ENCODE measurements at regions not wholly inside any gene's neighbourhood (a gene's known extent, or its start where the extent isn't known, plus 50 kb on each side); places are given as distances from the start of the nearest gene placed in this dataset.

- TF ChIP-seq EZH2phosphoT487 (IDR thresholded peaks at IDR 0.05): no peak
- TF ChIP-seq CTCF (IDR thresholded peaks at IDR 0.05): no peak
- no peak for TF ChIP-seq EZH2 (IDR thresholded peaks at IDR 0.05)
Observed at GRCh38 chr1:29547300-29547699, 311.0 kb downstream of the PTPRU start.

Data from neural progenitor cell (in vitro differentiated cells).